NCI-H82 treated with DMSO at 0.1 percent for 48 hours (cell line): ENCODE measurements at regions not wholly inside any gene's neighbourhood (a gene's known extent, or its start where the extent isn't known, plus 50 kb on each side); places are given as distances from the start of the nearest gene placed in this dataset.

ENCODE experiments used
- DNase-seq: peaks from one replicate; lab custom pipeline; 2025; ENCODE audit not compliant: unreplicated experiment; lab: John Stamatoyannopoulos, UW

DNA sequence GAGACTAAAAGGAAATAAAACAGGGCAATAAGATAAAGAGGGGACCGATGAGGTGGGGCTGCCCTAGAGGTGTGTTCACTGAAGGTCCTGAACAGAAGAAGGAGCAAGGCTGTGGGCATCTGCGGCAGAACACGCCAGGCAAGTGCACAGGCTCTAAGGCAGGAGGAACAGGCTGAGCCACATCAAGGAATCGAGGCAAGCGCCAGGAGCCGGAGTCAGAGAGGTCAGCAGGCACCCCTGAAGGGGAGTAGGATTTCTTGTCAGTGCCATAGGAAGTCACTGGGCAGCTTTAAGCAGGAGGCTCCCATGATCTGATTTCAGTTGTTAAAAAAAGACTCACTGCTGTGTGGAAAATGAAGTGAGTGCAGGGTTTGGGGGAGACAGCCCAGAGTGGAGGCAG, 186.5 kb downstream of the KATNIP start:
- DNase-seq = no peak

DNA sequence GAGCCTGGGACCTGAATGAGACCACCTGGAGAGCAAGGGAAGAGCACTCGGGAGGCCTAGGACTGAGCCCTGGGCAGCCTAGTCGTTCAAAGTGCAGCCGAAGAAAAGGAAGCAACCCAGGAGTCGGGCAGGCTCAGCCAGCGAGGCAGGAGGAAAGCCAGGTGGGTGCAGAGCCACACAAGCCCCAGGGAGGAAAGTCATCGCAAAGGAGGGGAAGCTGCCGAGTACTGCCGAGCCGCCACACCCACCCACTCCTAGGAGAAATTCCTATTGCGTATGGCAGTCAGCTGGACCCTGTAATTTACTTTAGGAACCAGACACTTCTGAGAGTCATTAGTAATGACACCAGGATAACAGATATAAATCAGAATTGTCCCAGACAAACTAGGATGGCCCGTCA, 187.6 kb downstream of the KATNIP start:
- DNase-seq = no peak
